ENCODE measurements at regions not wholly inside any gene's neighbourhood (a gene's known extent, or its start where the extent isn't known, plus 50 kb on each side); places are given as distances from the start of the nearest gene placed in this dataset.

DNA sequence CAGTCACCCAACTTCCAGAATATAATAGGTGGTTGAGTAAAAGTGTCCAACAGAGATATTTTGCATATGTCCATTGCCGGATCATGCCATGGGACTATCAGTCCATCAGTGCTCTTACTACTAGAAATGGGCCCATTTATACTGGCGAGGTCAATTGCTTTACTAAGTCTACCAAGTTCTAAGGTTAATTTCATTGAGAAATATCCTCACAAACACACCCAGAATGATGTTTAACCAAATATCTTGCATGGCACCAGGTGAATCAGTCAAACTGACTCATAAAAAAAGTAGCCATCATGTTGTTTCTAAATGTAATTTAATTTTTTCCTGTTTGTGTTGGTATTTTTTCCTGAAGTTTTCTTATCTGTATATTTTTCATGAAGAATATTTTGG is 1217.0 kb downstream of the RAPGEF2 start:
- TF ChIP-seq, protein P1, sequence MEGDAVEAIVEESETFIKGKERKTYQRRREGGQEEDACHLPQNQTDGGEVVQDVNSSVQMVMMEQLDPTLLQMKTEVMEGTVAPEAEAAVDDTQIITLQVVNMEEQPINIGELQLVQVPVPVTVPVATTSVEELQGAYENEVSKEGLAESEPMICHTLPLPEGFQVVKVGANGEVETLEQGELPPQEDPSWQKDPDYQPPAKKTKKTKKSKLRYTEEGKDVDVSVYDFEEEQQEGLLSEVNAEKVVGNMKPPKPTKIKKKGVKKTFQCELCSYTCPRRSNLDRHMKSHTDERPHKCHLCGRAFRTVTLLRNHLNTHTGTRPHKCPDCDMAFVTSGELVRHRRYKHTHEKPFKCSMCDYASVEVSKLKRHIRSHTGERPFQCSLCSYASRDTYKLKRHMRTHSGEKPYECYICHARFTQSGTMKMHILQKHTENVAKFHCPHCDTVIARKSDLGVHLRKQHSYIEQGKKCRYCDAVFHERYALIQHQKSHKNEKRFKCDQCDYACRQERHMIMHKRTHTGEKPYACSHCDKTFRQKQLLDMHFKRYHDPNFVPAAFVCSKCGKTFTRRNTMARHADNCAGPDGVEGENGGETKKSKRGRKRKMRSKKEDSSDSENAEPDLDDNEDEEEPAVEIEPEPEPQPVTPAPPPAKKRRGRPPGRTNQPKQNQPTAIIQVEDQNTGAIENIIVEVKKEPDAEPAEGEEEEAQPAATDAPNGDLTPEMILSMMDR (IDR thresholded peaks at IDR 0.05), result no peak
- TF ChIP-seq POLR2AphosphoS5 (IDR thresholded peaks at IDR 0.05; ENCODE audit: low read depth, low read length), result no peak

Measured in Panc1 (cell line).